NCI-H2196 (cell line): ENCODE measurements at regions not wholly inside any gene's neighbourhood (a gene's known extent, or its start where the extent isn't known, plus 50 kb on each side); places are given as distances from the start of the nearest gene placed in this dataset.

ENCODE experiments used
- DNase-seq: peaks from one replicate; lab custom pipeline; 2025; ENCODE audit not compliant: unreplicated experiment; lab: John Stamatoyannopoulos, UW

- no peak for DNase-seq
Observed at GRCh38 chr6:21986703-21987102, 310.1 kb downstream of the PRL start.

- DNase-seq, result no peak
Observed at GRCh38 chr6:21987501-21987957, 309.3 kb downstream of the PRL start.

DNA sequence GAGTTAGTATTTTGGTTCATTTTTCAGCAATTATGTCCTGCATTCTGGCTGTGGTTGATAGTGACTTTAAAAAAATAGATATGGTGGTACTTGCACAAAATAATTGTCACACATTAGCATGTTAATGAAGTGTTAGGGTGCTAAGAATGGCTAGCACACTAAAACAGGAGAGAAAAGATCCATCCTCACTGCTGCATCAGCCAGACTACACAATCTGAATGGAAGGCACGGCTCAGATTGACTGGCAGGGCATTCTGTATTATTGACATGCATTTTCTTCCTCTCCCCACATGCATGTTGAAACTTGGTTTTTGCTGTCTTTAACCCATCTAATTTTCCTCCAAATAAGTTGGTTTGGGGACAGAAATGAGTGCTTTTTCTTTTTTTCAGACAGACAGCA is 306.3 kb downstream of the PRL start:
- DNase-seq, result no peak

DNA sequence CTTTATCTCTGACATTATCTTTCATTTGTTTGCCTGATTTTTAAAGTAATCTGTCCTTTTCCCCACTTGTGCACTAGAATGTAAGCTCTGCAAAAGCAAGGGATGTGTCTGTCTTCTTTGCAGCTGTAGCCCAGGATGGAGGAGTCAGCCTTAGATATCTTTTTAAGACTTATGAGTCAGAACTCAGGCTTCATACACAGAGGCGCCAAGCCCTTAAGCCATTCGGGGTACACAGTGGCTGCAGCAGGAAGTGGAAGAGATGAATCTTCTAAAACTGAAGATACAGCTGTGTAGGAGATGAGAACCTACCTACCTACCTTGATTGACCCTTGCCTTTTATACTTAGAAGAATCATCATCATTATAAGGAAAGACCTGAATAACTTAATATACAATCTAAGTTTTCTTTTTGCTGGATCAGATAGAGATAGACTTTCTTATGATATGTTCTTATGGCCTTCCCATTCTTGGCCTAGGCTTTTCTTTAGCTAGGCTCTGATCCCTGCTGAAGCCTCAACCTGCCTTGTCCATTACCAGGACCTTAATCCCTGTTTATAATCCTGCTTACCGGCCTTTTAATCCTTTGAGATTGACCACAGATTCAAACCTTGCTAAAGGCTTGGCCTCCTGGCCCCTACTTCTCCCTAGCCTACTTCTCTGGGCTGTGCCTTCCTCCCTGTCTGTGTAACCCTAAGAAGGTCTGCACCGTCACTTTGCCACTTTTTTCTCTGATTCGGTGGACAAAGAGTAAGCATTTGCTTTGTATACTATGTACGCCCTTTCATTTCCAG is 304.5 kb downstream of the PRL start:
- no peak for DNase-seq

GRCh38 chr6:21993841-21994240 is 303.0 kb downstream of the PRL start:
- no peak for DNase-seq

DNA sequence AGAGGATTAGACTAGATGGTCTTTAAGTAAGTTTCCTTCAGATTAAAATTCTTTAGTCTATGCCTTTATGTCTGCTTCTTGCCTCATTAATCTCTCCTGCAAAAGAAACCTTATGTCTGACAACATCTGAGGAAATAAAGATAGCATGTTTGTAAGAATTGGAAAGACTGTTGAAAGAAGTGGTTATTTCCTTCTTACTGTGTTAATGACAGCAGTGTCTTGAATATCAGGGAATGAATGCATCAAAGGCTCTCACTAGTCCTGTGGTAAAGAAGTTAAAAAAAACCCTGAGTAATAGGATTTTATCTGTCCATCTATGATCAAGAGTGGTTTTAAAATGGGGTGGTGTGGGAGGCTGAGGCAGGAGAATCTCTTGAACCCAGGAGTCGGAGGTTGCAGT is 302.0 kb downstream of the PRL start:
- DNase-seq, result no peak

DNA sequence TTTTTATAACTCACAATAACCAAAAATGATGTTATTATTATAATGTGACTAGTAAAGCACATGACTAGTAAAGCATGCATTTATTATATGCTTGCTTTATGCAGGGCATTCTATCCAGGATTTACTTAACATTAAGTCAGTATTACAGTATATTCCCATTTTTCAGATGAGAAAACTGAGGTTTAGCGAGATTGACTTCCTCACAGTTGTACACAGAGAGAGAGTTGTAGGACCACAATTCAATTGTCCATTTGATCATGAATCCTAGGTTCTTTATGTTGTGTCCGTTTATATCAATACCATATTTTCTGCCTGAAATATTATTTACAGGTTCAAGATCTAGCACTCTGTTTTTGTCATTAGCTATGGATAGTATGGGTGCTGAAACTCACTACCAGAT is 301.5 kb downstream of the PRL start:
- no peak for DNase-seq

DNA sequence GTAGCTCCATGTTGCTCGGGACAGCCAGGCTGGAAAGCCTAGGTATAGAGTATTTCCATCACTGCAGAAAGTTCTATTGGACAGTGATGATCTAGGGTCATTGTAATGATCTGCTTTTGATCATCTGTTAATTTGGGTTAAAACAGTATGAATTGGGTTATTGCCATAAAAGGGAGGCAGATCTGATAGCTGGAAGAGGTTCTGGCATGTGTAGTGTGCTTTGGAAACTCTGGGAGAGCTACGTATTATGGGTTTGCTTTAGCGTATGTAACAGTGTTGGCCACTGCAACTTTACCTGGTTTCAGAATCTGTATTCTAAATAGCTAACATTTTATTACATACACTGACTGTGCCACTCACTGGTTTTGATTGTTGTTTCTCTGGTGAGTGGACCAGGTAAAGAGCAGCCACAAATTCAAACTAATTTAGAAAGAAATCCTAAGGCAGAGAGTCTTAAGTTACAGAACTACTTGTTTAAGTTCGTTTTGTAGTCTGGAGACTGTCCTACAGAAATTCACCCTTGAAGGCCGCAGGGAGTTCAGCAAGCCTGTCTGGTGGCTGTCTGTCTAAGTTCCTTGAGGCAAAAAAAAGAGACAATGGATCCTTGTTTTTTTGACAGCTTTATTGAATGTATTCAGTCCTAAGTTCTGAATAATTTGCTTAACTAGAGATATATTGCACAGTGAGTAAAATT is 300.3 kb downstream of the PRL start:
- no peak for DNase-seq

- no peak for DNase-seq
Observed at GRCh38 chr6:21997119-21998037, 299.5 kb downstream of the PRL start.

GRCh38 chr6:21998582-21998981 is 298.3 kb downstream of the PRL start:
- DNase-seq, result no peak

DNA sequence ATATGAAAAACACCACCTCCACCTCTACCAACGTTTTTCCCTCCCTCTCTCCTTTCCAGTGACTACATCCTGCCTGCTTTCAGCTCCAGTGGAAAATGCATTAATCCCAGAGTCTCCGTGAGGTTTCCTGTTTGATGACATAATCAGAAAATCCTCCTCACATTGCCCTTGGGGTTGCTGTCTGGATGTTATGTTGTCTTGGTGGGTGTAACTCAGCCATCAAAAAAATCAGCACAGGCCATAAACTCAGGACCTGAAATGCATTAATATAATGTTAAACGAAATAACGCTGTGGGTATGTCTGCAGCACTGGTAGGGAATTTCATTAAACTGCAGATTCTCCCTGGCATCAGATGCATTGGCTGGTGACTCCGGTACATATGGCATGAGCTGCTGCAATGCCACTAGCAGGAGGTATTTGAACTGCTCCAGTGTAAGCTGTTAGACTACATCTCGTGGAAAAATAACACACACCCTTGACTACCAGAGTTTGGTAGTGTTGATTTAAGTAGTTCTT is 297.8 kb downstream of the PRL start:
- no peak for DNase-seq

DNA sequence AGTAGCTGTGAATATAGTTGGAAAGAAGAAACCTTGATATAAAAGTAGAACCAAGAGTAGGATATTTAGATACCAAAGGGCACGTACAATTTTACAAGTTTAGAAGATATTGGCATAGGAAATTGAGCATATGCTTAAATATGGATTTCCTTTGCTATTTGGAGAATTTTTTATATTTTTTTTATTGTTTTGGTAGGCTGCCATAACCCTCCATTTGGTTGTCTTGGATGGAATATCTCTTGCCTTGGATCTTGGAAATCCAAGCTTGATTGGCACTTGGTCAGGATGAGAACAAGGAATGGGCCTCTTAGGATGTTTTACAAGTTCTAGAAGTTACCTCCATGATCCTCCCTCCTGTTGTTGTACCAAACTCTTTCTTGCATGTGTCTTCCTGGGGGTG is 297.1 kb downstream of the PRL start:
- DNase-seq, result no peak

- DNase-seq, result no peak
Observed at GRCh38 chr6:22001396-22002027, 295.3 kb downstream of the PRL start.

DNA sequence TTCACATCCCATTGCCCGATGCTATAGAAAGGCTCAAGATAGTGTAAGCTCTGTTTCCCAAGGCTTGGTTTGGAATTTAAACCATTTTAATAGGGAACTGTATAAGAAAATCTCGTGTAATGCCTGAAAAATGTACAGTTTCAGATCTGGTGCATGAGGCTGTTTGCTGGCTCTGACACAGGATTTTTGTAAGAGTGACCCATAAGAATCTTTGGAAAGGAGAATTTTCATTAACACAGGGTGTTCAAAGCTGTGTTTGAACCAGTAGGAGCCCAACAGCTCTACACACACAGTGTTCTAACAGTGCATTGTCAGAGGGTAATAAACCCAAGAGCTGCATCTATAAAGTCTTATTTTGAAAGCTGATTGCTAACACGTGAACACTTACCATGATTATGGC is 293.5 kb downstream of the PRL start:
- no peak for DNase-seq

DNA sequence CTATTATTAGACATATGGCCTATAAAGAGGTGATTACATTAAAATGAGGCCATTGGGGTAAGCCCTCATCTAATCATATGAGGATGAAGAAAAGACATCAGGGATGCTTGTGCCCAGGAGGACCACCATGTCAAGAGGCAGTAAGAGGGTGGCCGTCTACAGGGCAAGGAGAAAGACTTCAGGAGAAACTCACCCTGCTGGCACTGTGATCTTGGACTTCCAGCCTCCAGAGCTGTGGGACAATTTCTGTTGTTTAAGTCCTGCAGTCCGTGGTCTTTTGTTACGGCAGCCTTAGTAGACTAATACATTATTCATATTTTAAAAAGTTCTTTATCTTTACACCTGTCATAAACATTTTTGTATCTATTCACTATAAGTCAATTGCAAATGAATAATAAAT is 290.0 kb downstream of the PRL start:
- DNase-seq, result no peak

DNA sequence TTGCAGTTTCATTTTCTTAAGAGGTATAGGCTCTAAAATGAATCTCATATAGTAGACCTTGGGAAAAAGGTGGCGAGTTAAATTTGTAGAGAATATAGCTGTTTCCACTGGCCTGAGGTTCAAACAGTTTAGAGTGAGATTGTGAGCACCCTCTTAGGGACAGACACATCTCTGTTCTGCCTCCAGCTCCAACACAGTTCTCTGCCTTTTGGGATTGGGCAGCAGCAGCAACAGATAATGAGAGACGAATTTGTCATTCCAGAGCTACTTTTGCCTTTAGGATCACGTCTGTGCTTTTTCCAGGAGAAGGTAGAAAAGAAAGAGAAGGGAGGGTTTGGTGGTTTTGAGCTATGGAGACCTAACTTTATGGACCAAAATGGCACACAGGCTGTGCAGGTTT is 289.4 kb downstream of the PRL start:
- no peak for DNase-seq

- no peak for DNase-seq
Observed at GRCh38 chr6:22008248-22008836, 288.5 kb downstream of the PRL start.

GRCh38 chr6:22010102-22010501 is 286.7 kb downstream of the PRL start:
- no peak for DNase-seq

DNA sequence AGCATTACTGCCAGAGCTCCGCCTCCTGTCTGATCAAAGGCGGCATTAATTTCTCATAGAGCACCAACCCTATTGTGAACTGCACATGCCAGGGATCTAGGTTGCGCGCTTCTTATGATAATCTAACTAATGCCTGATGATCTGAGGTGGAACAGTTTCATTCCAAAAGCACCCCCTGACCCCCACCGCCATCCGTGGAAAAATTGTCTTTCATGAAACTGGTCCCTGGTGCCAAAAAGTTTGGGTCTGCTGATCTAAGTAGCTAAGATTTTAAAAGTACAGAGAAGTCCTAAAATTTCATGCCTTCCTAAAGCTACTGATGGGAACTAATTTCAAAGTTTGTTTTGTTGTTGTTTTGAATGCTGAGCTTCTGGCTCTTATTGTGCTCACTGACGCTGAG is 281.6 kb downstream of the PRL start:
- DNase-seq, result no peak

DNA sequence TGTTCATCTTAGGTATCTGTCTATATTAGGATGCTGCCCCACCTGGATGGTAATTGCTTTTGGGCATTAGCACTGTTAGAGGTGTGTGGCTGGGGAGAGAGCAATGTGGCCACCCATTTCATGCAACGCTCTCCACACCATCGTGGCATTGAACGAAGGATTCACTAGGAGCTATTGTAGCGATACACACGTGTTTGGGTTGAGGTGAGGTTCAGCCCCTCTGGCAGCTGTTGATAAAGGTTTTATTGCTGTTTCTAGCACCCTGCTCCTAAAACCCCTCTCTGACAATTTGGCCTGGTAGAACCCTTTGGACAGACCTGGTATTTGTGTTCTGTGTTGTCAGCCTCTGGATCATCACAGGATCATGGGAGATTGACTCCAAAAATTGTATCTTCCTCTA is 280.9 kb downstream of the PRL start:
- no peak for DNase-seq

- DNase-seq, result no peak
Observed at GRCh38 chr6:22017272-22017671, 279.6 kb downstream of the PRL start.
